ENCODE measurements at regions not wholly inside any gene's neighbourhood (a gene's known extent, or its start where the extent isn't known, plus 50 kb on each side); places are given as distances from the start of the nearest gene placed in this dataset.

DNA sequence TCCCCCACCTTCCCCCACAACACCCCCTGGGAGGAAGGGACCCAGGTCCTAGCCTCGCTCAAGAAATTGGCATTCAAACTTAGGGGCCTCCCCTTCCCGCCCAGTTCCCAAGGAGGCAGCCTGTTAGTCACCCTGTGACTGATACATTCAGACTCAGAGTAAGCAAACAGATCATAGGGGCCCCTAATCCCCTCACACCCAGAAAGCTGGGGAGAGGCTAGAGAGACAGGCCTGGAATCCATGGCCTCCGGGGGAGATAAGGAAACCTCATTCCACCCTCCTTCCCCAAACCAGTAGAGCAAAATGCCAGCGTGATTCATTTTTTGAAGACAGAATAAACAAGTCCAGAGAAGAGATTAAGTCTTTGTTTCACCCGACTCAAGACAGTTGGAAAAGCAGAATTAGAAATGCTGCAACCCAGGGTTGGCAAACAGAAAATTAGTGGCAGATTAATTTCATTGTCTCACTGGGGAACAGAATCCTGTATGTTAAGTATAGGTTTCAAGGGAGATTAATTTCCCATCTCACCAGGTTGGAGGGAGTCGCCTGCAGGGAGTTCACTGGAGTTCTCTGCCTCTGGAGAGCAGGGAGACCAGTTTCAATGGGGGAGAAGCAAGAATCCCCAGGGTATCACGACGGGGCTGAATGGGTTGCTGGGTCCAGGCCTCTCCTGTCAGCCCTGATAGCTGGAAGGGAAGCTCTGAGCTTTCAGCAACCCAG is 268.3 kb downstream of the UACA start:
- peaks cover 8% of the 10 kb centered on the region for H3K27me3 Mint-ChIP-seq (ENCODE audit: unreplicated experiment)
- TF ChIP-seq, protein P1, sequence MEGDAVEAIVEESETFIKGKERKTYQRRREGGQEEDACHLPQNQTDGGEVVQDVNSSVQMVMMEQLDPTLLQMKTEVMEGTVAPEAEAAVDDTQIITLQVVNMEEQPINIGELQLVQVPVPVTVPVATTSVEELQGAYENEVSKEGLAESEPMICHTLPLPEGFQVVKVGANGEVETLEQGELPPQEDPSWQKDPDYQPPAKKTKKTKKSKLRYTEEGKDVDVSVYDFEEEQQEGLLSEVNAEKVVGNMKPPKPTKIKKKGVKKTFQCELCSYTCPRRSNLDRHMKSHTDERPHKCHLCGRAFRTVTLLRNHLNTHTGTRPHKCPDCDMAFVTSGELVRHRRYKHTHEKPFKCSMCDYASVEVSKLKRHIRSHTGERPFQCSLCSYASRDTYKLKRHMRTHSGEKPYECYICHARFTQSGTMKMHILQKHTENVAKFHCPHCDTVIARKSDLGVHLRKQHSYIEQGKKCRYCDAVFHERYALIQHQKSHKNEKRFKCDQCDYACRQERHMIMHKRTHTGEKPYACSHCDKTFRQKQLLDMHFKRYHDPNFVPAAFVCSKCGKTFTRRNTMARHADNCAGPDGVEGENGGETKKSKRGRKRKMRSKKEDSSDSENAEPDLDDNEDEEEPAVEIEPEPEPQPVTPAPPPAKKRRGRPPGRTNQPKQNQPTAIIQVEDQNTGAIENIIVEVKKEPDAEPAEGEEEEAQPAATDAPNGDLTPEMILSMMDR (IDR thresholded peaks at IDR 0.05; ENCODE audit: partially characterized antibody, unreplicated experiment) = no peak
- H3K4me1 Mint-ChIP-seq (ENCODE audit: low read depth, unreplicated experiment) = peaks cover 10% of the 10 kb centered on the region
- H3K27ac Mint-ChIP-seq (ENCODE audit: unreplicated experiment) = no peak overlapping the region
- no peak overlapping the region for H3K4me3 Mint-ChIP-seq (ENCODE audit: unreplicated experiment)
- H3K9me3 Mint-ChIP-seq (ENCODE audit: unreplicated experiment) = peaks cover 7% of the 10 kb centered on the region
- H3K36me3 Mint-ChIP-seq (ENCODE audit: unreplicated experiment) = no peaks in the 10 kb centered on the region
- DNase-seq = no peak

GRCh38 chr15:70494517-70494851 is 268.9 kb downstream of the UACA start:
- DNase-seq = no peak
- H3K4me3 Mint-ChIP-seq (ENCODE audit: unreplicated experiment) = no peak overlapping the region
- no peaks in the 10 kb centered on the region for H3K36me3 Mint-ChIP-seq (ENCODE audit: unreplicated experiment)
- TF ChIP-seq, protein P1 (IDR thresholded peaks at IDR 0.05; ENCODE audit: partially characterized antibody, unreplicated experiment) = no peak
- H3K27me3 Mint-ChIP-seq (ENCODE audit: unreplicated experiment) = peaks cover 9% of the 10 kb centered on the region
- peak overlapping the region; percentile 55 for H3K27ac Mint-ChIP-seq (ENCODE audit: unreplicated experiment)
- peaks cover 10% of the 10 kb centered on the region for H3K4me1 Mint-ChIP-seq (ENCODE audit: low read depth, unreplicated experiment)
- peaks cover 7% of the 10 kb centered on the region for H3K9me3 Mint-ChIP-seq (ENCODE audit: unreplicated experiment)

DNA sequence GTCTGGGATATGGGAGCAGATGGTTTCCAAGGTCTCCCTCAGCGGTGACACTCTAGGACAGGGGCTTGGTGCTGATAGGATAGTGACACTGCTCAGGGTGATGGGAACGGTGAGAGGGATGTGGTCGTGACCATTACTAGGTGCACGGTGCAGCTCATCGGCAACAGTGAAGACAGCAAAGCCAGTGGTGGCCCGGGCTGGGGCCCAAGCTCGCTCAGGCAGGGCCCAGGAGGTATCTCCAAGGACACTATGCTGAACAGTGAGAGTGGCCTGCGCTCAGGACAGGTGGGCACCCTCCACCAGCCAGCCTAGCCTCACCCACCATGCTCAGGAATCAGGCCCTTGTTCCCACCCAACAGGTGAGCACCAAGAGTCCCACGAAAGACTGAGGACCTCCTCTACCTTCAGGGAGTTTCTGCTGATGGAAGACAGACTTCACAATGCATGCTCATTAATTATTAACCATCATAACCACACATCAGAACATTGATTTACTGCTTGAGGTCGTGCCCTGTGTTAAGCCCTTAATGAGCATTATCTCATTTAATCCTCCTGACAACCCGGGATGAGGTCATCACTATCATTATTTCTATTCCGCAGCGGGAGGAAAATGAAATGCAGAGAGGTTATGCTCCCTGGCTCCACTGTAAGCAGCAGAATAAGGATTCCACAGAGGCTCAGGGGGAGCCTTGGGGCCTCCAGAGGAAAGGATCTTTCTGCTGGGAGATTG is 269.4 kb downstream of the UACA start:
- TF ChIP-seq, protein P1 (IDR thresholded peaks at IDR 0.05; ENCODE audit: partially characterized antibody, unreplicated experiment) = no peak
- peak overlapping the region; percentile 55 for H3K27ac Mint-ChIP-seq (ENCODE audit: unreplicated experiment)
- peaks cover 10% of the 10 kb centered on the region for H3K4me1 Mint-ChIP-seq (ENCODE audit: low read depth, unreplicated experiment)
- H3K27me3 Mint-ChIP-seq (ENCODE audit: unreplicated experiment) = peaks cover 9% of the 10 kb centered on the region
- H3K9me3 Mint-ChIP-seq (ENCODE audit: unreplicated experiment) = peaks cover 7% of the 10 kb centered on the region
- DNase-seq = no peak
- no peak overlapping the region for H3K4me3 Mint-ChIP-seq (ENCODE audit: unreplicated experiment)
- H3K36me3 Mint-ChIP-seq (ENCODE audit: unreplicated experiment) = no peaks in the 10 kb centered on the region

DNA sequence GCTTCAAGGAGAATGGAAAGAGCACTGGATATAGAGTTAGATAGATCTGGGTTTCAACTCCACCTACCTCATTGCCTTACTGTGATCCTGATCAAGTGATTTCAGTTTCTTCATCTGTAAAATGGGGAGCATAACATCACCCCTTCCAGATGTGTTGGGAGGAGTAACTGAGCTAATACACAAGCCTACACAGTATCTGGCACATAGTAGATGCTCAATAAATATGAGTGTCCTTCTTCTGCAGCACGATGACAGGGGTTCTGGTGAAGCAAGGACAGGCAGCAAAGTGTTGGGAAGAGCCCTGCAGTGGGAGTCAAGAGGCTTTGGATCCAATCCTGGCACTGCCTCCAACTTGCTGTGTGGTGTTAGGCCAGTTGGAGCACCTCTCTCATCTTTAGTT is 270.0 kb downstream of the UACA start:
- Mint-ChIP-seq H3K27me3 (ENCODE audit: unreplicated experiment) (peaks cover 9% of the 10 kb centered on the region), H3K4me1 (ENCODE audit: low read depth, unreplicated experiment) (peaks cover 10% of the 10 kb centered on the region), H3K36me3 (ENCODE audit: unreplicated experiment) (no peaks in the 10 kb centered on the region), H3K27ac (ENCODE audit: unreplicated experiment) (no peak overlapping the region), H3K9me3 (ENCODE audit: unreplicated experiment) (peaks cover 7% of the 10 kb centered on the region), H3K4me3 (ENCODE audit: unreplicated experiment) (no peak overlapping the region)
- no peak for DNase-seq
- TF ChIP-seq, protein P1 (IDR thresholded peaks at IDR 0.05; ENCODE audit: partially characterized antibody, unreplicated experiment) = no peak
